A673 (cell line): ENCODE measurements at regions not wholly inside any gene's neighbourhood (a gene's known extent, or its start where the extent isn't known, plus 50 kb on each side); places are given as distances from the start of the nearest gene placed in this dataset.
A peak's percentile ranks its signal among the peaks of the same experiment; 100 is the strongest.

Experiments used
- BruUV-seq: library from RNA; stranded (reverse); fragments of 400-500 nt; replicated peaks from 2 replicates; lab custom pipeline; 2021; lab: Mats Ljungman, UMichigan
- CTCF ChIA-PET: fragments of 300-600 bp; sonication (Branson Sonifier 250); formaldehyde crosslinking; loops from one replicate; lab custom pipeline; 2022; ENCODE audit warnings: antibody characterized with exemption; lab: Charles Lee
- POLR2A ChIA-PET: fragments of 300-600 bp; sonication (Branson Sonifier 250); formaldehyde crosslinking; loops from one replicate; lab custom pipeline; 2022; ENCODE audit warnings: antibody characterized with exemption; ENCODE audit not compliant: low non-redundant PET; lab: Charles Lee
- DNase-seq: peaks from one replicate; pipeline ENCODE4 v3.0.0-alpha.2; 2015; ENCODE audit warnings: low spot score
- H3K27ac ChIP-seq: fragments of 200-600 bp; sonication (generic); 2 replicates; pipeline ENCODE4 v1.5.1; 2016; ENCODE audit warnings: mixed run types, low read depth, mild to moderate bottlenecking, mixed read lengths, antibody characterized with exemption, low read length; ENCODE audit not compliant: poor library complexity, severe bottlenecking
- H3K27me3 ChIP-seq: fragments of 200-600 bp; sonication (generic); replicated peaks from 2 replicates; pipeline ENCODE4 v1.6.1; 2017; ENCODE audit warnings: mixed run types, low read depth, mild to moderate bottlenecking, mixed read lengths, antibody characterized with exemption, low read length; ENCODE audit not compliant: insufficient read depth, poor library complexity
- H3K36me3 ChIP-seq: fragments of 200-600 bp; sonication (generic); 2 replicates; pipeline ENCODE4 v1.6.1; 2016; ENCODE audit warnings: mixed run types, mild to moderate bottlenecking, mixed read lengths, antibody characterized with exemption, low read length; ENCODE audit not compliant: insufficient read depth, poor library complexity, severe bottlenecking
- H3K4me1 ChIP-seq: fragments of 200-600 bp; sonication (generic); 2 replicates; pipeline ENCODE4 v1.6.1; 2017; ENCODE audit warnings: mixed run types, mild to moderate bottlenecking, mixed read lengths, antibody characterized with exemption, low read length; ENCODE audit not compliant: insufficient read depth, poor library complexity, severe bottlenecking
- H3K4me3 ChIP-seq: fragments of 200-600 bp; sonication (generic); 2 replicates; pipeline ENCODE4 v1.5.1; 2016; ENCODE audit warnings: low read depth, mixed run types, mild to moderate bottlenecking, mixed read lengths, low read length; ENCODE audit not compliant: poor library complexity, severe bottlenecking
- H3K9me3 ChIP-seq: fragments of 200-600 bp; sonication (generic); 2 replicates; pipeline ENCODE4 v1.6.1; 2016; ENCODE audit warnings: mixed run types, low read depth, mild to moderate bottlenecking, mixed read lengths, antibody characterized with exemption, low read length; ENCODE audit not compliant: poor library complexity, severe bottlenecking
- CTCF ChIP-seq: fragments of 300-800, 200-600 bp; sonication (generic); conservative IDR thresholded peaks from 2 replicates; pipeline ENCODE4 v1.5.1; 2017; ENCODE audit warnings: low read depth, mild to moderate bottlenecking, antibody characterized with exemption, low read length, moderate library complexity, mixed read lengths
- EZH2 ChIP-seq: fragments of 200-600 bp; sonication (generic); IDR thresholded peaks from 2 replicates; pipeline ENCODE4 v1.6.1; 2017; ENCODE audit warnings: borderline replicate concordance, low read depth, mild to moderate bottlenecking, mixed read lengths, antibody characterized with exemption, low read length; ENCODE audit not compliant: poor library complexity, severe bottlenecking
- intact Hi-C: fragments of 100-400 bp; cut with micrococcal nuclease; formaldehyde crosslinking; loops from one replicate; pipeline ENCODE4 v1.10.0; 2022; ENCODE audit not compliant: unreplicated experiment

DNA sequence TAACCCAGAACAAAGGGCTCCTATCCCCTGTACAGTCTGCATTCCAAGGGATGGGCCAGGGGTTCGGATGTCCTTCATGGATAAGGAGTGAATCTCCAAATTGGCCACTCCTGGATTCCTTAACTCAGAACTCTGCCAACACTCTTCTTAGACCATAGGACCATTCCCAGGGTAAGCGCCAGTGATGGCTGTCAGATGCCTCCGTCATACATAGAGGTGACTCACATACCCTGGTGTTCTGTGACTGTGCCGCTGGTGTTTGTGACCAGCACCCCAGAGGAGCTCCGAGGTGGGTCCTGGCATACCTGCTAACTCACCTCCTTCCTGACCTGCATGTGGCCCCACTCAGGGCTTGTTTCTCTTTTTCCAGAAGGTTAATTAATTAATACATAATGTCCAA lies 134.7 kb downstream of the KLF13 start:
- Histone ChIP-seq H3K36me3 (no peaks in the 10 kb centered on the region), H3K9me3 (no peaks in the 10 kb centered on the region), H3K4me1 (no peaks in the 10 kb centered on the region), H3K4me3 (no peak overlapping the region), H3K27me3 (no peaks in the 10 kb centered on the region), H3K27ac (no peak overlapping the region)
- no peak for DNase-seq
- no peak for TF ChIP-seq CTCF
- no peak for TF ChIP-seq EZH2
- ChIA-PET CTCF (no interaction called here), POLR2A (no interaction called here)
- intact Hi-C loops: no loop called here
- no TSS peak for BruUV-seq

GRCh38 chr15:31461911-31462480 lies 135.4 kb downstream of the KLF13 start:
- Histone ChIP-seq H3K4me3 (no peak overlapping the region), H3K27me3 (no peaks in the 10 kb centered on the region), H3K36me3 (no peaks in the 10 kb centered on the region), H3K4me1 (no peaks in the 10 kb centered on the region), H3K27ac (no peak overlapping the region), H3K9me3 (no peaks in the 10 kb centered on the region)
- CTCF ChIA-PET: no interaction called here
- BruUV-seq: no TSS peak
- intact Hi-C loops: no loop called here
- POLR2A ChIA-PET: no interaction called here
- TF ChIP-seq EZH2 (no peak), CTCF (0 out of 2 replicates have a peak, but pooled peaks have one; percentile 11)
- no peak for DNase-seq

DNA sequence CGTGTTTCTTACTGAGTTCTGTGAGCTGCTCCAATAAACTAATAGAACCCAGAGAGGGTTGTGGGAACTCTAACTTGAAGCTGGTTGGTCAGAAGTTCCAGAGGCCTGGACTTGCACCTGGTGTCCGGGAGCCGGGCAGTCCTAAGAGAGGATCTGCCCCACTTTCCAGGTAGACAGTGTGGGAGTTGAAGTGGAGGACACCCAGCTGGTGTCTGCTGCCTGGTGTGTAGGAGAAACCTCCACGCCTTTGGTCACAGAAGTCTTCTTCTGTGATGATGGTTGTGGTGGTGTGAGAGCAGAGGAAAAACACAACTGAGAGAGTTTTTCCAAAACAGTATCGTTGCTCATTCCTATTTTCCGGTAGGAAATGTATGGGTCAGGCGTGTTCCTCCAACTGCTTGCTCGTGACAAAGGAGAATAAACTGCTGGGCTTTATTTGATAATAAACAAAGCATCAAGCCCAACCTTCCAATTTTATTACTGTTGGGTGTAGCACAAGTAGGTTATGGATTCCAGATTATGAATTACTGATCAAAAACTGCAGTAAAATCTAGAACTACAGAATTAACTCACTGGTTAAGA lies 137.0 kb downstream of the KLF13 start:
- Histone ChIP-seq H3K36me3 (no peaks in the 10 kb centered on the region), H3K27me3 (no peaks in the 10 kb centered on the region), H3K4me3 (no peak overlapping the region), H3K4me1 (no peaks in the 10 kb centered on the region), H3K27ac (no peak overlapping the region), H3K9me3 (no peaks in the 10 kb centered on the region)
- no TSS peak for BruUV-seq
- CTCF ChIA-PET: no interaction called here
- POLR2A ChIA-PET: interaction anchor here (0.6 kb wide), 1 partner anchor 156 kb away, joined by 3 read pairs; no protein-coding TSS in a partner anchor
- TF ChIP-seq CTCF (no peak), EZH2 (no peak)
- no peak for DNase-seq
- intact Hi-C loops: no loop called here
